NCI-H1436 treated with DMSO at 0.1 percent for 48 hours (cell line): ENCODE measurements at regions not wholly inside any gene's neighbourhood (a gene's known extent, or its start where the extent isn't known, plus 50 kb on each side); places are given as distances from the start of the nearest gene placed in this dataset.
"Not testable (repeated sequence)": the region's sequence is repeated elsewhere in the genome, so short reads cannot be mapped to it uniquely, and the experiment has no call there.

Experiments
- DNase-seq: peaks from one replicate; lab custom pipeline; 2025; lab: John Stamatoyannopoulos, UW

- no peak for DNase-seq
These were observed 246.1 kb downstream of the DNAJB9 start for GRCh38 chr7:108815815-108816214.

GRCh38 chr7:108818742-108819141 is 249.1 kb downstream of the DNAJB9 start:
- no peak for DNase-seq

GRCh38 chr7:108824840-108825580 is 255.3 kb downstream of the DNAJB9 start:
- DNase-seq, result no peak

GRCh38 chr7:108825581-108825909 is 255.9 kb downstream of the DNAJB9 start:
- DNase-seq, result no peak

GRCh38 chr7:108836256-108836655 is 266.6 kb downstream of the DNAJB9 start:
- no peak for DNase-seq

GRCh38 chr7:108838198-108838597 is 268.5 kb downstream of the DNAJB9 start:
- DNase-seq, result no peak

GRCh38 chr7:108839076-108839475 is 269.4 kb downstream of the DNAJB9 start:
- no peak for DNase-seq

- DNase-seq, result no peak
These were observed 276.3 kb downstream of the DNAJB9 start for GRCh38 chr7:108845951-108846350.

- no peak for DNase-seq
These were observed 276.8 kb downstream of the DNAJB9 start for GRCh38 chr7:108846471-108846870.

- no peak for DNase-seq
These were observed 278.8 kb downstream of the DNAJB9 start for GRCh38 chr7:108848486-108848885.

- no peak for DNase-seq
These were observed 290.9 kb downstream of the DNAJB9 start for GRCh38 chr7:108860615-108861014.

- DNase-seq, result no peak
These were observed 291.4 kb downstream of the DNAJB9 start for GRCh38 chr7:108861071-108861470.

GRCh38 chr7:108863227-108863848 is 293.7 kb downstream of the DNAJB9 start:
- no peak for DNase-seq

GRCh38 chr7:108869070-108869469 is 299.4 kb downstream of the DNAJB9 start:
- DNase-seq, result no peak

- no peak for DNase-seq
These were observed 305.5 kb downstream of the DNAJB9 start for GRCh38 chr7:108875139-108875538.

GRCh38 chr7:108890862-108891261 is 321.2 kb downstream of the DNAJB9 start:
- DNase-seq, result no peak

- DNase-seq, result no peak
These were observed 338.8 kb downstream of the DNAJB9 start for GRCh38 chr7:108908456-108908855.

- no peak for DNase-seq
These were observed 341.3 kb downstream of the DNAJB9 start for GRCh38 chr7:108911016-108911415.

- DNase-seq, result no peak
These were observed 350.8 kb downstream of the DNAJB9 start for GRCh38 chr7:108920490-108920889.

- not testable (repeated sequence) for DNase-seq
These were observed 373.4 kb downstream of the DNAJB9 start for GRCh38 chr7:108943048-108943447.

- no peak for DNase-seq
These were observed 377.9 kb downstream of the DNAJB9 start for GRCh38 chr7:108947526-108947925.

- DNase-seq, result no peak
These were observed 402.3 kb downstream of the DNAJB9 start for GRCh38 chr7:108972004-108972403.

GRCh38 chr7:108973075-108973474 is 403.4 kb downstream of the DNAJB9 start:
- DNase-seq, result no peak

- no peak for DNase-seq
These were observed 405.0 kb downstream of the DNAJB9 start for GRCh38 chr7:108974641-108975040.
